HepG2 (cell line): ENCODE measurements at regions not wholly inside any gene's neighbourhood (a gene's known extent, or its start where the extent isn't known, plus 50 kb on each side); places are given as distances from the start of the nearest gene placed in this dataset.

Source experiments
- ATAC-seq: fragments of 200-7000 bp; cut with Tn5 transposase; 3 replicates; pipeline ENCODE4 v1.9.1; 2020; ENCODE audit warnings: mild to moderate bottlenecking, moderate library complexity
- BruUV-seq: library from RNA; stranded (reverse); fragments of 400-500 nt; replicated peaks from 2 replicates; lab custom pipeline; 2021; lab: Mats Ljungman, UMichigan
- CTCF ChIA-PET: fragments of 300-600 bp; formaldehyde crosslinking; extraction: SDS; loops from one replicate; lab custom pipeline; 2021; ENCODE audit warnings: low total read pairs, inconsistent platforms, low intra/inter-chr PET ratio; lab: Yijun Ruan, JAX
- POLR2A ChIA-PET: fragments of 350-600 bp; sonication (Branson Sonifier 250); formaldehyde crosslinking; loops from one replicate; lab custom pipeline; 2020; ENCODE audit warnings: antibody characterized with exemption, inconsistent platforms; lab: Yijun Ruan, JAX
- DNase-seq: peaks from one replicate; pipeline ENCODE4 v3.0.0-alpha.2; 2015; ENCODE audit warnings: low spot score
- FAIRE-seq: peaks from 3 replicates; lab custom pipeline; 2011; peaks lifted over from hg19 to GRCh38; lab: Jason Lieb, UNC
- H2AFZ ChIP-seq: one replicate; pipeline ENCODE4 v1.6.1; 2011; ENCODE audit warnings: low read length, inconsistent platforms
- H3K27ac ChIP-seq: fragments of 300-600 bp; 3 replicates; pipeline ENCODE4 v1.8.0; 2011; ENCODE audit warnings: mixed run types, mild to moderate bottlenecking, mixed read lengths, low read length, inconsistent platforms; ENCODE audit not compliant: insufficient read depth; ENCODE audit errors: extremely low read length
- H3K27me3 ChIP-seq, 2 experiments: fragments of 200-600 bp in 1 of 2; 2 replicates in 1 of 2; 3 replicates in 1 of 2; pipeline versions ENCODE4 v1.6.0 to v1.8.0; 2011; ENCODE audit warnings: low read length in 2 of 2, mild to moderate bottlenecking in 2 of 2, moderate library complexity in 2 of 2, inconsistent platforms in 1 of 2; ENCODE audit not compliant: insufficient read depth in 2 of 2, control insufficient read depth in 1 of 2
- H3K36me3 ChIP-seq, 2 experiments: fragments of 200-600 bp in 1 of 2; replicated peaks in 1 of 2; 2 replicates in 1 of 2; 3 replicates in 1 of 2; pipeline versions ENCODE4 v1.5.1 to v1.8.0; 2011; ENCODE audit warnings: low read length in 2 of 2, inconsistent platforms in 1 of 2; ENCODE audit not compliant: insufficient read depth in 2 of 2, control insufficient read depth in 1 of 2
- H3K4me1 ChIP-seq: 2 replicates; pipeline ENCODE4 v1.5.1; 2012; ENCODE audit warnings: low read length, inconsistent platforms; ENCODE audit not compliant: insufficient read depth
- H3K4me2 ChIP-seq: 2 replicates; pipeline ENCODE4 v1.6.0; 2011; ENCODE audit warnings: low read depth, low read length, inconsistent platforms
- H3K4me3 ChIP-seq, 3 experiments: fragments of 200-600 bp in 1 of 3; sonication (generic), shearing (Covaris generic) in 1 of 3; replicated peaks in 1 of 3; 2 replicates each; pipeline ENCODE4 v1.5.1; 2011 to 2016; ENCODE audit warnings: low read length in 3 of 3, inconsistent platforms in 2 of 3, low read depth in 2 of 3, mild to moderate bottlenecking in 2 of 3, control low read depth in 1 of 3, mixed read lengths in 1 of 3; ENCODE audit not compliant: insufficient read depth in 1 of 3
- H3K79me2 ChIP-seq: one replicate; pipeline ENCODE4 v1.6.1; 2011; ENCODE audit warnings: low read length, inconsistent platforms; ENCODE audit not compliant: insufficient read depth
- H3K9ac ChIP-seq: 2 replicates; pipeline ENCODE4 v1.6.0; 2011; ENCODE audit warnings: mild to moderate bottlenecking, low read depth, low read length, inconsistent platforms; ENCODE audit not compliant: insufficient read depth
- H3K9me3 ChIP-seq: 2 replicates; pipeline ENCODE4 v1.5.1; 2012; ENCODE audit warnings: mild to moderate bottlenecking, low read length
- H4K20me1 ChIP-seq: 2 replicates; pipeline ENCODE4 v1.6.0; 2011; ENCODE audit warnings: inconsistent platforms, mild to moderate bottlenecking, low read length, moderate library complexity; ENCODE audit not compliant: insufficient read depth
- CBX2 ChIP-seq, 2 experiments: fragments of 200-600 bp in 1 of 2; sonication (generic); formaldehyde crosslinking in 1 of 2; IDR thresholded peaks; 2 replicates each; pipeline versions ENCODE4 v1.7.0 to v1.8.1; 2018 to 2022; ENCODE audit warnings: low read depth in 2 of 2, low read length in 1 of 2, mild to moderate bottlenecking in 1 of 2, missing genetic modification reagents in 1 of 2
- EP300 ChIP-seq, 3 experiments: sonication (generic) in 1 of 3; formaldehyde crosslinking in 1 of 3; IDR thresholded peaks; 2 replicates each; pipeline versions ENCODE4 v1.5.1 to v1.6.1; 2011 to 2020; ENCODE audit warnings: low read depth in 2 of 3, low read length in 2 of 3, borderline replicate concordance in 1 of 3, improper control_type of control experiment in 1 of 3, mild to moderate bottlenecking in 1 of 3, missing genetic modification reagents in 1 of 3, moderate library complexity in 1 of 3
- JDP2 ChIP-seq: sonication (generic); formaldehyde crosslinking; IDR thresholded peaks from 2 replicates; pipeline ENCODE4 v1.8.1; 2022; ENCODE audit warnings: missing genetic modification reagents, borderline replicate concordance
- KLF15 ChIP-seq: sonication (generic); formaldehyde crosslinking; IDR thresholded peaks from 2 replicates; pipeline ENCODE4 v1.8.1; 2023; ENCODE audit warnings: borderline replicate concordance, mild to moderate bottlenecking, inconsistent platforms, missing genetic modification reagents, mixed read lengths
- KLF9 ChIP-seq: IDR thresholded peaks from 2 replicates; pipeline ENCODE4 v1.6.1; 2016; ENCODE audit warnings: low read depth
- MEIS1 ChIP-seq: sonication (generic); formaldehyde crosslinking; IDR thresholded peaks from 2 replicates; pipeline ENCODE4 v1.9.0; 2021; ENCODE audit warnings: mild to moderate bottlenecking, missing genetic modification reagents, moderate library complexity, borderline replicate concordance
- NFKB2 ChIP-seq: sonication (generic); formaldehyde crosslinking; IDR thresholded peaks from 2 replicates; pipeline ENCODE4 v1.4.0; 2020; ENCODE audit warnings: missing genetic modification reagents, borderline replicate concordance
- PAF1 ChIP-seq: IDR thresholded peaks from 2 replicates; pipeline ENCODE4 v1.6.1; 2016; ENCODE audit warnings: missing genetic modification reagents, missing compliant biosample characterization
- RBM39 ChIP-seq: fragments of 200-400 bp; formaldehyde crosslinking; IDR thresholded peaks from one replicate; pipeline ENCODE4 v1.6.1; 2018; ENCODE audit warnings: antibody characterized with exemption, mild to moderate bottlenecking, low read depth, low read length; ENCODE audit not compliant: poor library complexity, severe bottlenecking
- RFX5 ChIP-seq: IDR thresholded peaks from 2 replicates; pipeline ENCODE4 v1.6.1; 2011; ENCODE audit warnings: low read depth, low read length, improper control_type of control experiment
- SAFB2 ChIP-seq: sonication (generic); formaldehyde crosslinking; IDR thresholded peaks from 2 replicates; pipeline ENCODE4 v1.5.1; 2020; ENCODE audit warnings: missing genetic modification reagents, low read depth, mild to moderate bottlenecking, borderline replicate concordance
- SIN3A ChIP-seq: IDR thresholded peaks from 2 replicates; pipeline ENCODE4 v1.6.1; 2011; ENCODE audit warnings: low read depth, mild to moderate bottlenecking, control low read depth, low read length, borderline replicate concordance
- SRSF9 ChIP-seq: fragments of 200-400 bp; formaldehyde crosslinking; IDR thresholded peaks from 2 replicates; pipeline ENCODE4 v1.6.1; 2018; ENCODE audit warnings: borderline replicate concordance, mild to moderate bottlenecking, low read depth, low read length; ENCODE audit not compliant: insufficient read depth, poor library complexity, severe bottlenecking
- SUZ12 ChIP-seq: fragments of 150-350 bp; IDR thresholded peaks from 2 replicates; pipeline ENCODE4 v1.6.1; 2014; ENCODE audit warnings: low read depth, low read length
- YEATS2 ChIP-seq: sonication (generic); formaldehyde crosslinking; IDR thresholded peaks from 2 replicates; pipeline ENCODE4 v1.4.0; 2020; ENCODE audit warnings: missing genetic modification reagents, borderline replicate concordance
- ZNF530 ChIP-seq: sonication (generic); formaldehyde crosslinking; IDR thresholded peaks from 2 replicates; pipeline ENCODE4 v1.5.0; 2020; ENCODE audit warnings: low read depth, mild to moderate bottlenecking, missing genetic modification reagents
- ZNF75D ChIP-seq: sonication (generic); formaldehyde crosslinking; IDR thresholded peaks from 2 replicates; pipeline ENCODE4 v1.8.1; 2023; ENCODE audit warnings: missing genetic modification reagents, mild to moderate bottlenecking, borderline replicate concordance
- WGBS: methylation state at CpG from one replicate; pipeline ENCODE4 v1.1.6; 2017; ENCODE audit warnings: low lambda C conversion rate; 5-methylcytosine and 5-hydroxymethylcytosine counted together
- in situ Hi-C: cut with HindIII; loops from 2 replicates; pipeline ENCODE4 v1.10.0; 2017; ENCODE audit warnings: low pct_unique_long_range_greater_than_20kb; ENCODE audit not compliant: extremely low pct_ligation_motif_present
- intact Hi-C: fragments of 100-400 bp; cut with micrococcal nuclease; formaldehyde crosslinking; loops from one replicate; pipeline ENCODE4 v1.10.0; 2022; ENCODE audit not compliant: unreplicated experiment
- TF ChIP-seq, protein P1 (sequence below): sonication (generic); formaldehyde crosslinking; conservative IDR thresholded peaks from 2 replicates; pipeline ENCODE4 v1.4.0; 2020; ENCODE audit warnings: missing genetic modification reagents
- TF ChIP-seq, protein P2 (sequence below): sonication (generic); formaldehyde crosslinking; IDR thresholded peaks from 2 replicates; pipeline ENCODE4 v1.4.0; 2020; ENCODE audit warnings: missing genetic modification reagents, borderline replicate concordance

DNA sequence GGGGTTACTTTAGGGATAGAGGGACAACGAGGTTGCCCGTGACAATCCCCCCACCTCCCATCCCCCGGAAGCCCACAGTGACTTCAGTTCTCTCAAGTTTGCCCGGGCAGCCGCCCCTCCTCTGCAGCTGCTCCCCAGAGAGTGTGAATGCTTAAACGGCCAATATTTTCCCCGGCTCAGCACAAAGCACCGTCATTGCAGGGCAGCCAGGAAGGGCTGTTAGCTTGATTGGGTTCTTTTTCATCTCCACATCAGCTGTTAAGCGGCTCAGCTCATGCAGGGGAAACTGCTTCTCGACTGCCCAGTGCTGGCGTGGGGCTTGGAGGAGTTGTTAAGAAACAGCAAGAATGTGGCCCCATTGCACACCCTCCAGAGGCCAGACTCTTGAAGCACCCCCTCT is 120.5 kb upstream of the NCOR2 start:
- 24% methylated on average over 6 of the region's 11 CpGs for WGBS
- Histone ChIP-seq H3K4me3 (no peak overlapping the region), H3K27me3 (peaks cover 2 to 43% of the 10 kb centered on the region in 2 experiments; a peak in 4 of 5 replicates), H3K79me2 (no peaks in the 10 kb centered on the region), H3K27ac (no peak overlapping the region), H4K20me1 (no peaks in the 10 kb centered on the region), H3K4me2 (no peak overlapping the region)
- POLR2A ChIA-PET = no interaction called here
- ATAC-seq = no peak
- in situ Hi-C loops = no loop called here
- no TSS peak for BruUV-seq
- TF ChIP-seq, protein P1, sequence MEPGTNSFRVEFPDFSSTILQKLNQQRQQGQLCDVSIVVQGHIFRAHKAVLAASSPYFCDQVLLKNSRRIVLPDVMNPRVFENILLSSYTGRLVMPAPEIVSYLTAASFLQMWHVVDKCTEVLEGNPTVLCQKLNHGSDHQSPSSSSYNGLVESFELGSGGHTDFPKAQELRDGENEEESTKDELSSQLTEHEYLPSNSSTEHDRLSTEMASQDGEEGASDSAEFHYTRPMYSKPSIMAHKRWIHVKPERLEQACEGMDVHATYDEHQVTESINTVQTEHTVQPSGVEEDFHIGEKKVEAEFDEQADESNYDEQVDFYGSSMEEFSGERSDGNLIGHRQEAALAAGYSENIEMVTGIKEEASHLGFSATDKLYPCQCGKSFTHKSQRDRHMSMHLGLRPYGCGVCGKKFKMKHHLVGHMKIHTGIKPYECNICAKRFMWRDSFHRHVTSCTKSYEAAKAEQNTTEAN (CRISPR knock-in tag) = no peak
- TF ChIP-seq MEIS1 (CRISPR knock-in tag) (no peak), SRSF9 (no peak), RBM39 (no peak), CBX2 (IDR thresholded peaks at IDR 0.05; ENCODE audit: low read depth, low read length) (no peak), CBX2 (CRISPR knock-in tag; IDR thresholded peaks at IDR 0.05; ENCODE audit: low read depth) (no peak), RFX5 (no peak), YEATS2 (CRISPR knock-in tag) (no peak), ZNF75D (CRISPR knock-in tag) (no peak), SAFB2 (CRISPR knock-in tag) (no peak), NFKB2 (no peak), KLF9 (CRISPR knock-in tag) (no peak), ZNF530 (CRISPR knock-in tag) (no peak), SIN3A (no peak), SUZ12 (no peak), JDP2 (no peak), EP300 (IDR thresholded peaks at IDR 0.05; ENCODE audit: low read depth in 2 of 2, low read length in 2 of 2) (no peak), EP300 (CRISPR knock-in tag; IDR thresholded peaks at IDR 0.05; ENCODE audit: borderline replicate concordance) (no peak), KLF15 (CRISPR knock-in tag) (no peak), PAF1 (CRISPR knock-in tag) (no peak)
- TF ChIP-seq, protein P2, sequence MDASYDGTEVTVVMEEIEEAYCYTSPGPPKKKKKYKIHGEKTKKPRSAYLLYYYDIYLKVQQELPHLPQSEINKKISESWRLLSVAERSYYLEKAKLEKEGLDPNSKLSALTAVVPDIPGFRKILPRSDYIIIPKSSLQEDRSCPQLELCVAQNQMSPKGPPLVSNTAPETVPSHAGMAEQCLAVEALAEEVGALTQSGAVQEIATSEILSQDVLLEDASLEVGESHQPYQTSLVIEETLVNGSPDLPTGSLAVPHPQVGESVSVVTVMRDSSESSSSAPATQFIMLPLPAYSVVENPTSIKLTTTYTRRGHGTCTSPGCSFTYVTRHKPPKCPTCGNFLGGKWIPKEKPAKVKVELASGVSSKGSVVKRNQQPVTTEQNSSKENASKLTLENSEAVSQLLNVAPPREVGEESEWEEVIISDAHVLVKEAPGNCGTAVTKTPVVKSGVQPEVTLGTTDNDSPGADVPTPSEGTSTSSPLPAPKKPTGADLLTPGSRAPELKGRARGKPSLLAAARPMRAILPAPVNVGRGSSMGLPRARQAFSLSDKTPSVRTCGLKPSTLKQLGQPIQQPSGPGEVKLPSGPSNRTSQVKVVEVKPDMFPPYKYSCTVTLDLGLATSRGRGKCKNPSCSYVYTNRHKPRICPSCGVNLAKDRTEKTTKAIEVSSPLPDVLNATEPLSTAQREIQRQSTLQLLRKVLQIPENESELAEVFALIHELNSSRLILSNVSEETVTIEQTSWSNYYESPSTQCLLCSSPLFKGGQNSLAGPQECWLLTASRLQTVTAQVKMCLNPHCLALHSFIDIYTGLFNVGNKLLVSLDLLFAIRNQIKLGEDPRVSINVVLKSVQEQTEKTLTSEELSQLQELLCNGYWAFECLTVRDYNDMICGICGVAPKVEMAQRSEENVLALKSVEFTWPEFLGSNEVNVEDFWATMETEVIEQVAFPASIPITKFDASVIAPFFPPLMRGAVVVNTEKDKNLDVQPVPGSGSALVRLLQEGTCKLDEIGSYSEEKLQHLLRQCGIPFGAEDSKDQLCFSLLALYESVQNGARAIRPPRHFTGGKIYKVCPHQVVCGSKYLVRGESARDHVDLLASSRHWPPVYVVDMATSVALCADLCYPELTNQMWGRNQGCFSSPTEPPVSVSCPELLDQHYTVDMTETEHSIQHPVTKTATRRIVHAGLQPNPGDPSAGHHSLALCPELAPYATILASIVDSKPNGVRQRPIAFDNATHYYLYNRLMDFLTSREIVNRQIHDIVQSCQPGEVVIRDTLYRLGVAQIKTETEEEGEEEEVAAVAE (CRISPR knock-in tag) = no peak
- TF ChIP-seq, all 625 proteins: peak for 0
- peaks cover 24% of the 10 kb centered on the region for H3K4me1 ChIP-seq
- no peaks in the 10 kb centered on the region for H3K9me3 ChIP-seq
- CTCF ChIA-PET = interaction anchor here (0.6 kb wide), 1 partner anchor 119 kb away, joined by 3 read pairs; no protein-coding TSS in a partner anchor
- no peak overlapping the region for H3K9ac ChIP-seq
- DNase-seq = no peak
- no peak overlapping the region for H2AFZ ChIP-seq
- intact Hi-C loops = no loop called here
- FAIRE-seq = no peak
- no peaks in the 10 kb centered on the region for H3K36me3 ChIP-seq
